ENCODE measurements at regions not wholly inside any gene's neighbourhood (a gene's known extent, or its start where the extent isn't known, plus 50 kb on each side); places are given as distances from the start of the nearest gene placed in this dataset. TPM values are rescaled to one million over a fixed set of nuclear protein-coding genes. Genes with fewer than 3 reads are reported as not detected.

DNA sequence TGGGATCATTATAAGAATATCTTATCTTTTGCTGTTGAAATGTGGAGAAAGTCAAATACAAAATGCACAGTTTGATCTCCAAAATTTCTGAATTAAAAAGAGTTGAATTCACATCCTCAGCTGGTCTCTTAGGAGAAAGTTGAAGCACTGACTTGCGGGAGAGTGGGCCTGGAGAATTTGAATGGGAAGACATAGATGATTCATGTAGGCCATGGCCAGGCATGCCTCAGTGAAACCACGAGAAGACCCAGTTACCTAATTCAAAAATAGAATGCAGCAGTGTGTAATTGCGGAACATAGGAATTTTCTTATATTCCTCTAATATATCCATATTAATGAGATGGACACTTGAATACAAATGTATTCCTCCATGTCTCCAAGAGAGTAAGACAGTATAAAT lies 53.0 kb upstream of the DTNBP1 start:
- Histone ChIP-seq H3K4me3 (ENCODE audit: low read depth, low read length) (no peak overlapping the region), H3K27me3 (ENCODE audit: control insufficient read depth, insufficient read depth, low read length) (no peaks in the 10 kb centered on the region), H3K36me3 (ENCODE audit: control insufficient read depth, insufficient read depth, low read length) (no peaks in the 10 kb centered on the region)
- POLR2A ChIA-PET, result no interaction called here
- CTCF ChIA-PET, result interaction anchor here (1.6 kb wide), 1 partner anchor 13 kb away, joined by 3 read pairs; no protein-coding TSS in a partner anchor
- DNase-seq (ENCODE audit: low read depth), result no peak
- no peak for TF ChIP-seq CTCF (IDR thresholded peaks at IDR 0.05; ENCODE audit: insufficient read depth, low read depth, low read length)

- POLR2A ChIA-PET, result no interaction called here
- Histone ChIP-seq H3K27me3 (ENCODE audit: control insufficient read depth, insufficient read depth, low read length) (no peaks in the 10 kb centered on the region), H3K4me3 (ENCODE audit: low read depth, low read length) (no peak overlapping the region), H3K36me3 (ENCODE audit: control insufficient read depth, insufficient read depth, low read length) (no peaks in the 10 kb centered on the region)
- CTCF ChIA-PET, result no interaction called here
- TF ChIP-seq CTCF (IDR thresholded peaks at IDR 0.05; ENCODE audit: insufficient read depth, low read depth, low read length), result no peak
- no peak for DNase-seq (ENCODE audit: low read depth)
These were observed 52.2 kb upstream of the DTNBP1 start for GRCh38 chr6:15715060-15715459.

DNA sequence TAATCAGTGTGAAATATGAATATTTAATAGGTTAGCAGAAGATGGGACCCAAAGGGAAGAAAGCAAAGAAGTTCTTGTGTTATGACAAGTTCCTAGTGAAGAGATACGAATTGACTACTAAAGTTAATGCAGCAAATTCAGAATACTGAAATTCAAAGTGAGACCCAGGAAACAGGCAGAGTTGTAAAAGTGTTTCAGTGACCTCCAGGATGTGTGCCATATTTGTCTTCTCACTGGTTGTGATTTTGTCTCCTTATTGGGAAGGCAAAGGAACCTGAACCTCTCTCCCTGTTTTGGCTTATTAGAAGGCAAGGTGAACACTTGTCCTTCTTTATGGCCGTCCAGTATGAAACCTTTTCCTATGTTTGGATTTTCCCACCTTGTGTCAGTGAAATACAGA lies 51.8 kb upstream of the DTNBP1 start:
- no peak overlapping the region for H3K4me3 ChIP-seq (ENCODE audit: low read depth, low read length)
- no peaks in the 10 kb centered on the region for H3K27me3 ChIP-seq (ENCODE audit: control insufficient read depth, insufficient read depth, low read length)
- TF ChIP-seq CTCF (IDR thresholded peaks at IDR 0.05; ENCODE audit: insufficient read depth, low read depth, low read length), result no peak
- POLR2A ChIA-PET, result no interaction called here
- no peak for DNase-seq (ENCODE audit: low read depth)
- no peaks in the 10 kb centered on the region for H3K36me3 ChIP-seq (ENCODE audit: control insufficient read depth, insufficient read depth, low read length)
- CTCF ChIA-PET, result no interaction called here

DNA sequence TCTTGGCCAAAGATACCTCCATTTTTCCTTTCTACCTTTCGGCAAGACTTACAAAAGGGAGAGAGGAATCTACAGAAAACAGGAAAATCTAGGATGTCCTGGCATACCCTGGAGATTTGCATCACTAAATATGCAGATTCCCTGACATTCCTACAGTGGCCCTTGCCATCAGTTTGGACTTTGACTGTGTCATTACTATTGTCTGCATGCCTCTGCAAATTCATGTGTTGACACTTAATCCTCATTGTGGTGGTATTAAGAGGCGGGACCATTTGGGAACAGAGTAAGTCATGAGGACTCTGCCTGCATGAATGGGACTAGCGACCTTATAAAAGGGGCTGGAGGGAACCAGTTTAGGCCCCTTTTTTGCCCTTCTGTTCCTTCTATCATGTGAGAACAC lies 50.5 kb upstream of the DTNBP1 start:
- Histone ChIP-seq H3K27me3 (ENCODE audit: control insufficient read depth, insufficient read depth, low read length) (no peaks in the 10 kb centered on the region), H3K36me3 (ENCODE audit: control insufficient read depth, insufficient read depth, low read length) (no peaks in the 10 kb centered on the region), H3K4me3 (ENCODE audit: low read depth, low read length) (no peak overlapping the region)
- no peak for TF ChIP-seq CTCF (IDR thresholded peaks at IDR 0.05; ENCODE audit: insufficient read depth, low read depth, low read length)
- ChIA-PET POLR2A (no interaction called here), CTCF (no interaction called here)
- DNase-seq (ENCODE audit: low read depth), result no peak

DNA sequence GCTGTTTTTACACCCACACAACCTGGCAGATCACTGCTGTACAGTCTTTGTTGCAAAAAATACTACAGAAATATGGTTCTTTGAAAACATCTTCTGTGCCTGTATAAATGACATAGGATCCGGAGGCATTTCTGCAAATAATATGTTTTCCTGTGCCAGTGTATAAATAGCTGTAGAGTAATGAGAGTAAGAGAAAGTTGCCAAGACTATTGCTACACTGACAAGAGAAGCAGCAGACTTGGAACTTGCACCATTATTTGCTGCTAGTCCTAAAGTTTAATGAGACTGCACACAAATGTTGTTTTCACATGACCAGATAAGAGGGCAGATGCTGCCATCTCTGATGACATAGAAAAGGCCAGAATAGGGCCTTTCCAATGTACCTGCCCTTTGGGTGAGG lies 50.0 kb upstream of the DTNBP1 start:
- CTCF ChIA-PET, result no interaction called here
- Histone ChIP-seq H3K27me3 (ENCODE audit: control insufficient read depth, insufficient read depth, low read length) (no peaks in the 10 kb centered on the region), H3K4me3 (ENCODE audit: low read depth, low read length) (no peak overlapping the region), H3K36me3 (ENCODE audit: control insufficient read depth, insufficient read depth, low read length) (no peaks in the 10 kb centered on the region)
- DNase-seq (ENCODE audit: low read depth), result no peak
- POLR2A ChIA-PET, result no interaction called here
- TF ChIP-seq CTCF (IDR thresholded peaks at IDR 0.05; ENCODE audit: insufficient read depth, low read depth, low read length), result no peak

Small RNA genes in the stretch of these regions (small RNA-seq; reads per million reads assigned to genes)
- gene AL365265.1 (ENCODE audit: insufficient read length, low read depth, low replicate concordance), result not detected
